Thoracic aorta (tissue), 2 donors: ENCODE measurements at regions not wholly inside any gene's neighbourhood (a gene's known extent, or its start where the extent isn't known, plus 50 kb on each side); places are given as distances from the start of the nearest gene placed in this dataset.

Source experiments
- ATAC-seq: fragments of 150-250 bp; one replicate; pipeline ENCODE4 v1.8.0; 2017; ENCODE audit warnings: low read depth; ENCODE audit not compliant: insufficient number of reproducible peaks, low FRiP score
- DNase-seq: peaks from one replicate; pipeline ENCODE4 v3.0.0-alpha.2; 2020; ENCODE audit warnings: low spot score
- H3K27ac ChIP-seq, 2 donors: fragments of 200-600 bp; sonication (generic); 1 replicate in 1 of 2; 2 replicates in 1 of 2; pipeline ENCODE4 v1.5.1; 2016; ENCODE audit warnings: mild to moderate bottlenecking in 2 of 2, moderate library complexity in 2 of 2
- H3K27me3 ChIP-seq: fragments of 200-600 bp; sonication (generic); replicated peaks from 2 replicates; pipeline ENCODE4 v1.6.0; 2016; ENCODE audit warnings: mild to moderate bottlenecking; ENCODE audit not compliant: insufficient read depth
- H3K36me3 ChIP-seq: fragments of 200-600 bp; sonication (generic); one replicate; pipeline ENCODE4 v1.5.1; 2016
- H3K4me1 ChIP-seq, 2 donors: fragments of 200-600 bp; sonication (generic); 1 replicate in 1 of 2; 2 replicates in 1 of 2; pipeline versions ENCODE4 v1.5.1 to v1.6.0; 2016; ENCODE audit warnings: low read depth in 2 of 2, mild to moderate bottlenecking in 1 of 2; ENCODE audit not compliant: control insufficient read depth in 1 of 2
- H3K4me3 ChIP-seq: fragments of 200-600 bp; sonication (generic); 2 replicates; pipeline ENCODE4 v1.5.1; 2016; ENCODE audit warnings: mild to moderate bottlenecking
- H3K9me3 ChIP-seq: fragments of 200-600 bp; sonication (generic); 2 replicates; pipeline ENCODE4 v1.5.1; 2016
- CTCF ChIP-seq: fragments of 200-600 bp; sonication (generic); IDR thresholded peaks from one replicate; pipeline ENCODE4 v1.5.1; 2019; ENCODE audit warnings: antibody characterized with exemption

DNA sequence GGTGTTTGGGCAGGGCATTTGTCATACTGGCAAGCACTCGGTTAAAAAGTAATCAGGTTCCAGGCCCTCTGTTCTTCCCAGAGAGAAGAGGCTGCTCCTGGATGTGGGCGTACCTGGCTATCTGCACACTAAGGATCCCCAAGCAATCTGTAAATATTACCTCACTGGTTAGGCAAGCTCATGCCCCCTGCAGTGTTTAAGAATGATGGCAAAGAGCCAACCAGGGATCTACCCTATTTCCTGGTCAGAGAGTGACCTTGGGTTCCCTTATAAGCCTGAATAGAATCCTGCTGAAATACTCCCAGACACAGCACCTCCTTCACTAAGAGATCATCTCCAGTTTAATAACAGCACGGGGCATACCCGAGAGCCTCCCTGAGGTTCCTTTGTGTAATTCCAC is 181.2 kb downstream of the PIK3R1 start:
- H3K4me1 ChIP-seq: no peaks in the 10 kb centered on the region
- no peak for DNase-seq
- ATAC-seq: no peak
- H3K27me3 ChIP-seq: no peaks in the 10 kb centered on the region
- H3K27ac ChIP-seq: no peak overlapping the region
- no peak overlapping the region for H3K4me3 ChIP-seq
- no peak for TF ChIP-seq CTCF
- no peaks in the 10 kb centered on the region for H3K36me3 ChIP-seq
- peaks cover 3% of the 10 kb centered on the region for H3K9me3 ChIP-seq

GRCh38 chr5:68398146-68398812 is 182.7 kb downstream of the PIK3R1 start:
- no peak for ATAC-seq
- no peaks in the 10 kb centered on the region for H3K4me1 ChIP-seq
- no peaks in the 10 kb centered on the region for H3K36me3 ChIP-seq
- peaks cover 3% of the 10 kb centered on the region for H3K9me3 ChIP-seq
- H3K4me3 ChIP-seq: no peak overlapping the region
- H3K27me3 ChIP-seq: no peaks in the 10 kb centered on the region
- no peak for DNase-seq
- TF ChIP-seq CTCF: no peak
- no peak overlapping the region for H3K27ac ChIP-seq

GRCh38 chr5:68403301-68403700 is 187.7 kb downstream of the PIK3R1 start:
- Histone ChIP-seq H3K4me1 (no peaks in the 10 kb centered on the region), H3K27ac (no peak overlapping the region), H3K4me3 (no peak overlapping the region), H3K9me3 (no peaks in the 10 kb centered on the region), H3K27me3 (no peaks in the 10 kb centered on the region), H3K36me3 (no peaks in the 10 kb centered on the region)
- DNase-seq: no peak
- no peak for ATAC-seq
- no peak for TF ChIP-seq CTCF

DNA sequence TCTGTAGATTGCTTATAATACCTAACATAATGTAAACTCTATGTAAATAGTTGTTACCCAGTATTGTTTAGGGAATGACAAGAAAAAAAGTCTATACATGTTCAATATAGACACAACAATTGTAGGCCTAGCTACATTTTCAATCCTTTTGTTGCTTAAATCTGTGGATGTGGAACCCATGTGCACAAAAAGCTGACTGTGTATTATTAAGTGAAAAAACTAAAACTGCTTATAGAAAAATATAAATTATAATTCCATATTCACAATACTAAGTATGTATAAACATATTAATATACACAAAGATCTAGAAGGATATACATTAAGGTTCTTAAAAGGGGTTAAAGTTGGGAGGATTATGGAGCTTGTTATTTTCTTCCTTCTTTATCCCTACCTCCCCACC is 188.7 kb downstream of the PIK3R1 start:
- H3K27me3 ChIP-seq: no peaks in the 10 kb centered on the region
- peaks cover 0 to 5% of the 10 kb centered on the region in 2 donors for H3K4me1 ChIP-seq
- no peak for TF ChIP-seq CTCF
- no peak overlapping the region for H3K4me3 ChIP-seq
- DNase-seq (no peak), ATAC-seq (no peak)
- no peaks in the 10 kb centered on the region for H3K36me3 ChIP-seq
- H3K27ac ChIP-seq: no peak overlapping the region
- H3K9me3 ChIP-seq: no peaks in the 10 kb centered on the region

- H3K27me3 ChIP-seq: no peaks in the 10 kb centered on the region
- no peaks in the 10 kb centered on the region for H3K36me3 ChIP-seq
- H3K4me3 ChIP-seq: no peak overlapping the region
- TF ChIP-seq CTCF: no peak
- H3K4me1 ChIP-seq: peaks cover 0 to 14% of the 10 kb centered on the region in 2 donors
- no peak for ATAC-seq
- no peaks in the 10 kb centered on the region for H3K9me3 ChIP-seq
- H3K27ac ChIP-seq: no peak overlapping the region
- no peak for DNase-seq
Observed at GRCh38 chr5:68405026-68405684, 189.6 kb downstream of the PIK3R1 start.
